AG09319 (cell line): ENCODE measurements at regions not wholly inside any gene's neighbourhood (a gene's known extent, or its start where the extent isn't known, plus 50 kb on each side); places are given as distances from the start of the nearest gene placed in this dataset.

Experiments
- DNase-seq: peaks from one replicate; pipeline ENCODE4 v3.0.0-alpha.2; 2010; ENCODE audit warnings: low read depth; ENCODE audit errors: extremely low read depth
- TF ChIP-seq, protein P1 (sequence below): IDR thresholded peaks from 2 replicates; pipeline ENCODE4 v1.5.1; 2011; ENCODE audit warnings: low read depth, mild to moderate bottlenecking, inconsistent platforms, low read length, moderate library complexity

DNA sequence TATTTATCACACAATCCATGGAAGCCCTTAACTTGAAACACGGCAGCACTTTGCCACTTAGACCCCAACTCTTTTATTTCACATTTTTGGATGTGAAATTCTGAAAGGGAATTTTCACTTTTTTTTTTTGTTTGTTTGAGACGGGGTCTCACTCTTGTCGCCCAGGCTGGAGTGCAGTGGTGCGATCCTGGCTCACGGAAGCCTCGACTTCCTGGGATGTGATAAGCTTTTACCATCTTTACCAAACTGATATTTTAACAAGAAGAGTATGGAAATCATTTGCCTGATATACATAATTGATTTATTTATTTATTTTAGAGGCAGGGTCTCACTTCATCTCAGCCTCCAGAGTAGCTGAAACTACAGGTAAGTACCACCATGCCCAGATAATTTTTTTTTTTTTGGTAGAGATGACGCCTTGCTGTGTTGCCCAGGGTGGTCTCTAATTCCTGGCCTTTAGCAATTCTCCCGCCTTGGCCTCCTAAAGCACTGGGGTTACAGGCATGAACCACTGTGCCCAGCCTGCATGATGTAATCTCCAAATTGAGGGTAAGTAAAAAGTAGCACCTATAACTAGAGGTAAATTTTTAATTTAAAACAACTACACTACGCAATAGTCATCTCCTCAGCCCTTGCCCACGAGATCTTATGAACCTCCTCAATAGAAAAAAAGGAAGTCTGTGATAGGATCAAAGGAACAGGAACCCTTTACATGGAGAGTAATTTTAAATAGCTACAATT is 180.7 kb upstream of the KLF14 start:
- DNase-seq, result no peak
- TF ChIP-seq, protein P1, sequence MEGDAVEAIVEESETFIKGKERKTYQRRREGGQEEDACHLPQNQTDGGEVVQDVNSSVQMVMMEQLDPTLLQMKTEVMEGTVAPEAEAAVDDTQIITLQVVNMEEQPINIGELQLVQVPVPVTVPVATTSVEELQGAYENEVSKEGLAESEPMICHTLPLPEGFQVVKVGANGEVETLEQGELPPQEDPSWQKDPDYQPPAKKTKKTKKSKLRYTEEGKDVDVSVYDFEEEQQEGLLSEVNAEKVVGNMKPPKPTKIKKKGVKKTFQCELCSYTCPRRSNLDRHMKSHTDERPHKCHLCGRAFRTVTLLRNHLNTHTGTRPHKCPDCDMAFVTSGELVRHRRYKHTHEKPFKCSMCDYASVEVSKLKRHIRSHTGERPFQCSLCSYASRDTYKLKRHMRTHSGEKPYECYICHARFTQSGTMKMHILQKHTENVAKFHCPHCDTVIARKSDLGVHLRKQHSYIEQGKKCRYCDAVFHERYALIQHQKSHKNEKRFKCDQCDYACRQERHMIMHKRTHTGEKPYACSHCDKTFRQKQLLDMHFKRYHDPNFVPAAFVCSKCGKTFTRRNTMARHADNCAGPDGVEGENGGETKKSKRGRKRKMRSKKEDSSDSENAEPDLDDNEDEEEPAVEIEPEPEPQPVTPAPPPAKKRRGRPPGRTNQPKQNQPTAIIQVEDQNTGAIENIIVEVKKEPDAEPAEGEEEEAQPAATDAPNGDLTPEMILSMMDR, result no peak

DNA sequence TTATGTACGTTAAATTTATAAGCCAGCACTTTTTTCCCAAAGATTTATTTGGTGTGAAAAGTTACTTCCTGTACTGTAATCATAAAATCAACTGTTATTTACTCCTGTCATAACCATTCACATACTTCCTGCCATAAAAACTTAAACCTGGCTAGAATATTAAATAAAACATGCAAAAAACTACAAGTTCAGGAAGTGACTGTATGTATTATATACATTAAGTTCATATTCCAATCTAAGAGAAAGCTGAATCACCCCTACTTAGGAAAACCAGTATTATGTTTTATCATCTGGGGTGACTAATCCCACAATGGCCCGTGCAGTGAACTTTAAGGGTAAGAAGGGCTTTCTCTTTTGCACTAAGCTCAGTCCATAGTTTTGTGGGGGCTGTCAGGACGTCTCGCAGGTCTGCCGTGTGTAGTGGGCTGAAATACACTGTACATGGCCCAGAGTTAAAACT is 183.7 kb upstream of the KLF14 start:
- TF ChIP-seq, protein P1, result no peak
- DNase-seq, result no peak

DNA sequence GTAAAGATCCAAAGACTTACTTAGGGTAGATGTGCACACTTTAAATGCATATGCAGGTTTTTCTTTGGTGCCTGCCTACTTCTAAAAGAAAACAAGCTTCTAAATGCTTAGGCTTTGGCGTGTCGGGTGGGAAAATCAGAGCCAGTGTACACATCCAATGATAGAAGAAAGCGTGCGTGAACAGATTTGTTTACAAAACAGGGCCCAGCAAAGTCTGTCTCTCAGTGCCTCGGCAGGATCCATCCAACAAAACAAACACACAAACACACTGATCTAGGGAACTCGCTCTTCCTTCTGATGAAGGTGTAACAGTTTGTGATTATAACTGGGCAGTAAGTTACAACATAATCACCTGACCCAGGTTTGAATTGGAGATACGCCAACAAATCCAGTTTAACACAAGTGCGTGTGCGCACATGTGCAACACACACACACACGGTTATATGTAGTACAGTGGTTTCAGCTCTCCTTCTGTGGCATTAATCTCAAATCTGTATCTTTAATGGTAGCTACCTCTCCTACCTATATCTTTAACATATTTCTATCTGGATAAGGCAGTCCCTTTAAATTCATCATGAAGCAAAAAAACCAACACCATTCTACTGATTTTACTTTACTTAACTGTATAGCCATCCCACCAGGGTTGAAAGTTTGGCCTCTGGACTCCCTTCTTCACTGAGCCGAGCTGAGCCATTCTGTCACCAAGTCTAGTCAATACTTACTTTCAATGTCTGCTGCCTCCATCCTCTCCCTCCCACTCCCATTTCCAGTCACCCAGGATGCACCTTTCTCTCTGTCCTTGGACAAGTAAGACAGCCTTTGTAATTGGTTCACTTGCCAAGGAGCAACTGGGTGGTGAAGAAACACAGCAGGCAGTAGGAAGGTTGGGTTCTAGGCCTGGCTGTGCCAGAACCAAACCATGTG is 184.4 kb upstream of the KLF14 start:
- DNase-seq, result no peak
- TF ChIP-seq, protein P1, result no peak

DNA sequence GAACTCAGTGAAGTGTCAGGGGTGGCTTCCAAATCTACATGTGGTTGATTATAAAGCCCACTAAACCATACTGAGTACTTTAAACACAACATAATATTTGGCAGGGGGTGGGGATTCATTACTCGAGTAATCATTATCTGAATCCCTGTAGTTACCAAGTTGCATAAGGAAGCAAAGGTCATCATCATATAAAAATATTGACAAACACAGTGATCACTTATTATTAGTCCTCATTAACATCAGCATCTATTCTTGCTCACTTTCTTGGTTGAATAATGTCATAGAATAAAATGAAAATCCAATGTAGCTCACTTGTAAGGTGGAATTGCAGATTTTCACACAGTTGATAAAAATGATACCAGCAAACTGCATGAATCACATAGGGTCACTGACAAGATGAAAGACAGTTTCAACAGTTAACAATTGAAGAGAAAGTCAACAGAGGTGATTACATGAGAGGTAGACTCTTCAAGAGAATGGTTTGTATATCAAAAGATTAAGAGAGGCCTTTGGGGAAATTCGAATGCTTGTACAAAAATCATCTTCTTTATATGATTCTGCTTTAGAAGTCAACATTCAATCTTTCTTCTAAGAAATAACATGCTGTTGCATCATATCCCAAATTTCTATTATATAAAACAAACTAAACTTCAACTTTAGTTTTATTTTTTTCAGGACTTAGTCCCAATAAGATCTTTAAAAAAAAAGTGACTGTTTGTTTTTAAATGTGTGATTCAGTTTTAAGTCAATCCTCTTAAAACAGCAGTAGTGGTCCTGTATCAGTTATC is 185.5 kb upstream of the KLF14 start:
- TF ChIP-seq, protein P1, result no peak
- DNase-seq, result no peak

DNA sequence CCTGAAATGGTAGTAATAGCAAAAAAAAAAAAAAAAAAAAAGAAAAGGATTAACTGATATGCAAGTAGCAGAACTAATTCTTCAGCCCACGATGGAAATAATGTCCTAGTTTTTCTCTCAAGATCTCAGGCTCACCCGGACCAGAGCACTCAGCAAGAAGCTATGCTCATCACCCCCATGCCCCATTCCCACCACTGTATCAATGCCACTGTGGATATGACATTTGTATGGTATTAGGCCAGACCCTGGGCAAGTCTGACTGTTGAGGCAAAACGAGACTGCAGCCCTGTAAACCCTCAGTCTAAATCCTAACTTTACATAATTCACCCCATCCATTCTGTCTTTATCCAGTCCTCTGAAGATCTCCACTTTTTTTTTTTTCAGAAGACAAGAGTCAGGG is 186.1 kb upstream of the KLF14 start:
- TF ChIP-seq, protein P1, result no peak

DNA sequence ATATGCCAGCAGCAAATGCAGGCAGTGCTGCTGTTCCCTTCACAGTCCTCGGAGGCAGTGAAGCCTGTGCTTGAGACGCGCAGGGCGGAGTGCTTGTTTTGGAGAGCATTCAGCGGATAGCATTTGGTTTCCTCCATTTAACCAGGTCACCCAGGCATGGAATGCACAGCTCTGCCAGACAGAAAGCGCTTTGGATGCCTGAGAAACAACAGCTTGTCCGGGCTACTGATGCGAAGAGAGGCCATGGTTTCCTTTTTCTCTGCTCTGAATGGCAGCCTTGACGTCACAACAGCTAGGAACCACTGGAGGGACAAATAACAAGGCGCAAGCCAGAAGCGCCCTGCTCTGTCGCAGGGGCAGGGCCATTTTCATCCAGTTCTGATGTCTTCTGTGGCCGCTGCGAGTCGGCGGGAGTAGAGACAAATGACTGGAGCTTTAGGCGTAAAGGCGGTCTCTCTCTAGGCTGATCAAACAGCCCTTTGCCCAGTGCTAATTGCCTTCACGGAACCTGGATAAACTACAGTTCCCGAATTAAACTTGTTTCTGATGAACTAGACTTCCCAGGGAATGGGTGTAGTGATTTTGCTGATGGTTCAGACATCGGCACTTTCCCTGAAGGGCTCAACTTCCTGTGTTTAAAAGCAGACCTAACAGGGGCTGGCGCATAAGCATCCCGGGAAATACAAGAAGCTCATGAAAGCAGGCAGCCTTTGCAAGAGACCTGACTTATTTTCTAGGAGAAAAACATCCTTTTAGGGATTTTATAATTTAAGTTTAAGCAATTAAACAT is 187.6 kb upstream of the KLF14 start:
- TF ChIP-seq, protein P1, result peak; percentile 12
- DNase-seq, result peak; percentile 70

More for the DNA sequence above, 186.1 kb upstream of the KLF14 start:
- DNase-seq, result no peak
